Retinal pigment epithelial cell (primary cell): ENCODE measurements at regions not wholly inside any gene's neighbourhood (a gene's known extent, or its start where the extent isn't known, plus 50 kb on each side); places are given as distances from the start of the nearest gene placed in this dataset.

Experiments used
- DNase-seq: peaks from one replicate; pipeline ENCODE4 v3.0.0-alpha.2; 2010; ENCODE audit warnings: low read depth
- H3K4me3 ChIP-seq: 2 replicates; pipeline ENCODE4 v1.5.1; 2011; ENCODE audit warnings: mild to moderate bottlenecking, low read length, control low read depth, moderate library complexity
- TF ChIP-seq, protein P1 (sequence below): conservative IDR thresholded peaks from 2 replicates; pipeline ENCODE4 v1.5.1; 2011; ENCODE audit warnings: low read depth, low read length, control low read depth, inconsistent platforms

DNA sequence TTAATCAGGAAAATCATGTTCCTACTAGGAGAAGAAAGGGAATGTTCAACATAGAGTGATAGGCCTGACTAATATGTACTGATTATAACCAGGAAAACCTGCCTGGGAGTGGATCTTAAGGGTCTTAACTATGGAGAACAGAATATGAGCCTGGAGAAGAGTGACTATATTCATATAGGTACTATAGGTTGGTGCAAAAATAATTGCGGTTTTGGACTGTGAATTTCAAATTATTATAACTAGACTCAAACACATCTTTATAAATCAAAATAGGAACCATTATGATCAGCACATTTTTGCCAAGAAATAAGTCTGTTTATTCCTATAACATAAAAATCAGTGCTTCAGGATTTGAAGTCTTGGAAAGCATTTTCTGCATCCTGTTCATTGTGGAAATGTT lies 189.8 kb upstream of the ADAMTS5 start:
- H3K4me3 ChIP-seq: no peak overlapping the region
- DNase-seq: no peak
- TF ChIP-seq, protein P1, sequence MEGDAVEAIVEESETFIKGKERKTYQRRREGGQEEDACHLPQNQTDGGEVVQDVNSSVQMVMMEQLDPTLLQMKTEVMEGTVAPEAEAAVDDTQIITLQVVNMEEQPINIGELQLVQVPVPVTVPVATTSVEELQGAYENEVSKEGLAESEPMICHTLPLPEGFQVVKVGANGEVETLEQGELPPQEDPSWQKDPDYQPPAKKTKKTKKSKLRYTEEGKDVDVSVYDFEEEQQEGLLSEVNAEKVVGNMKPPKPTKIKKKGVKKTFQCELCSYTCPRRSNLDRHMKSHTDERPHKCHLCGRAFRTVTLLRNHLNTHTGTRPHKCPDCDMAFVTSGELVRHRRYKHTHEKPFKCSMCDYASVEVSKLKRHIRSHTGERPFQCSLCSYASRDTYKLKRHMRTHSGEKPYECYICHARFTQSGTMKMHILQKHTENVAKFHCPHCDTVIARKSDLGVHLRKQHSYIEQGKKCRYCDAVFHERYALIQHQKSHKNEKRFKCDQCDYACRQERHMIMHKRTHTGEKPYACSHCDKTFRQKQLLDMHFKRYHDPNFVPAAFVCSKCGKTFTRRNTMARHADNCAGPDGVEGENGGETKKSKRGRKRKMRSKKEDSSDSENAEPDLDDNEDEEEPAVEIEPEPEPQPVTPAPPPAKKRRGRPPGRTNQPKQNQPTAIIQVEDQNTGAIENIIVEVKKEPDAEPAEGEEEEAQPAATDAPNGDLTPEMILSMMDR: no peak

DNA sequence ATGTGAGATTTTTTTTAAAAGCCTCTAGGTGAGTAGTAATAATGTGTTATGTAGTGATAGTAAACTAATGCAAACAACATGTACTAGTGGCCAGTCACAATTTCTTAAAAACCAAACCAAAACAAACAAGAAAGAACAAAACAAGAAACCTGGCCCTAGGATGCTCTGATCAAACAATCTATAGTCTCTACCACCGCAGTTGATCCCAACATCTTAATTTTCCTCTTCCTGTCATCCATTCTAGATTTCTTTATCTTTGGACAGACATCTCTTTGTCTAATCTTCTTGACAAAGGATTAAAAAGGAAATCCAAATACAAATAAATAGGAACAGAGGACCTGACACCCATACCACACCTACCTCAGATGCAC lies 188.2 kb upstream of the ADAMTS5 start:
- no peak for DNase-seq
- no peak overlapping the region for H3K4me3 ChIP-seq
- TF ChIP-seq, protein P1: no peak

DNA sequence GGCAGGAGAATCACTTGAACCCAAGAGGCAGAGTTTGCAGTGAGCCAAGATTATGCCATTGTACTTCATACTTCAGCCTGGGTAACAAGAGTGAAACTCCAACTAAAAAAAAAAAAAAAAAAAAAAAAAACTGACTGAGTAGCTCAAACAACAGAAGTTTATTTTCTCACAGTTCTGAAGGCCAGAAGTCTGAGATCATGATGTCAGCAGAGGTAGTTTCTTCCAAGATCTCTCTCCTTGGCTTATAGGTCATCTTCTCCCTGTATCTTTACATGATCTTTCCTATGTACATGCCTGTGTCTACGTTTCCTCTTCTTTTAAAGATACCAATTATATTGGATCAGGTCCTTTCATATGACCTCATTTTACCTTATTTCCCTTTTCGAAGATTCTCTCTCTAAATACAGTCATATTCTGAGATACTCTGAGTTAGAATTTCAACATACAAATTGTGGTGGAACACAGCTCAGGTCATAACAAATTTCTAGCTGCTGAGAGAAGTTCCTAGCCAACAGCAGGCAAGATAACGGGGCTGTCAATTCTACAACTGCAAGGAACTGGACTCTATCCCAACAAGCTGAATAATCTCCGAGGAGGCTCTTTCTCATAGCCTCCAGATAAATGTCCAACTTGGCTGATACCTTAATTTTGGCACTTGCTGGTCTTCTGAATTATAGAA lies 187.7 kb upstream of the ADAMTS5 start:
- no peak overlapping the region for H3K4me3 ChIP-seq
- TF ChIP-seq, protein P1: no peak
- no peak for DNase-seq

DNA sequence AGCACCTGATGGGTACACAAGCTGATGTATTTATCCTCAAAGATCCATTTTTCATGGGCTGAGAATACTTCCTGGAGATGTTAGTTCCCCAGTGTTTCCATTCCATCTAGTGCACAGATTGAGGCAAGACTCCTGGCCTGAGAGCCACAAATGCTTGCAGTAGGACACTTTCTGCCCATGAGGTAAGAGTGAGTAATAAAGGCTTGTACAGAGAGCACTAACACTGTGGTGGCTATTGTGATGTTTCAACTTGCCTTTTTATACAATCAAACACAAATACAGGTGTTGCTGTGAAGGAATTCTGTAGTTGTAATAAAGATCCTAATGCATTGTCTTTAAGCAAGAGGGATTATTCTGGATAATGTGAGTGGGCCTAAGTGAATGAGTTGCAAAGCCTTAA lies 186.1 kb upstream of the ADAMTS5 start:
- no peak overlapping the region for H3K4me3 ChIP-seq
- TF ChIP-seq, protein P1: no peak
- no peak for DNase-seq

DNA sequence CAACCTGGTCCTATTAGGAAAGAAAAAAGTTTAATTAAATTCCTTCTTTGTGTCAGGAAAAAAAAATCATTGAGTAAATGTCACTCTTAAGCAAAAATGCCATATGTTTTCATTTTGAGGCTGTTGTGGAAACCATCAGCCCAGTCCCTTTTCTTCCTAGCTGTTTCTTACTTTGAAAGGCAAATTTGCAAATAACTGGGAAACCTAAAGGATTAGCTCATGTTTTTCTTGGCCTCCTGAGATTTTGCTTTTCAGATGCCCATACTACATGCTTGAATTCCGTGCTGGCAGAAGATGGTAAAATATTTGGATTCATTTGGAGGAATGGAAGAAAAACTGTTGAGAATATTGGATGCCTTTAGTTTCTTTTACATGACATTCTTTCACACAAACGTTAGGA lies 182.1 kb upstream of the ADAMTS5 start:
- TF ChIP-seq, protein P1: no peak
- DNase-seq: no peak

DNA sequence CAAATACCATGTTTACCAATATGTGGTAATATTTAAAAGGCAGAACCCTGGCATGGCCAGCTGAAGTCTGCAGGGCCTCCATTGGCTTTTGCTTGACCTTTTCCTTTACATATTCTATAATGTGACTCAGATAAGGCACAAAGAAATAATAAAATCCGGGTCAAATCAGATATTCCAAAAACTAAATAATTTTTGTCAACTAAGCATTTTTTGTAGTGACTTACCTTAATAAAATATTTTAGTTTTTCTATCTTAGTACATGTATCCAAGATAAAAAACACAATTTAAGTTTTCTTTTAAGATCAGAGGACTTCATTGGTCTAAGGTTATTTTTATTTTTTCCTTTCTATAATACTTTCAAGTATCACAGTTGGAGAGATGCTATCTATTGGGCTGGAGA lies 179.4 kb upstream of the ADAMTS5 start:
- TF ChIP-seq, protein P1: no peak
- DNase-seq: no peak
- H3K4me3 ChIP-seq: no peak overlapping the region

More for the DNA sequence above, 182.1 kb upstream of the ADAMTS5 start:
- no peak overlapping the region for H3K4me3 ChIP-seq

DNA sequence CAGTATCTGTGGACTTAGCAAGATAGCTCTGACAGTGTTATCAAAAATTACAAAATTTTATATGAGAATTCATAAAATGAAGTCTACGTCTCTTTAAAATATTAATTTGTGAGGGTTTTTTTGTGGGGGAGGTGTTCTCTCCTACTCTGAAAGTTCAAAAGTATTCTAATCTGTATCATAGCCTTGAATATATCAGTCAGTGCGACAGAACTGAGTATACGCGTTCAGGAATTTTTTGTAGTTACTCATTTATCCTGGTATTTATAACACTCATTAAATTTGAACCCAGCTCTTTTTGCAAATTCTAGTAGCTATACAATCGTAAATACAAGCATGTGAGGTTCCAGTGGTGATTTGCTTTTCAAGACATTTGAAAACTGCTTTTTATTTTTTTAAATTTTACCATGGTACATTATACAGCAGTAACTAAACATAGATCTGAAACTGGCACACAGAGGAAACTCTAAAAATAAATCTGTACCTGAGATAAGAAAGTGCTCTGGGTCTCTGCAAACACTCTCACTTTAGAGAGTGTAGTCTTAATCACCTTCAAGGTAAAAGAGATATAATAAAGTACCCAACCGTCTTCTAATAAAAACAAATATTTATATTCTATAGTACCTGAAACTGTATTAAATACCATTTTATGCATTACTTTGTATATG lies 178.4 kb upstream of the ADAMTS5 start:
- H3K4me3 ChIP-seq: no peak overlapping the region
- no peak for DNase-seq
- TF ChIP-seq, protein P1: no peak
